GM19328 (cell line): ENCODE measurements at regions not wholly inside any gene's neighbourhood (a gene's known extent, or its start where the extent isn't known, plus 50 kb on each side); places are given as distances from the start of the nearest gene placed in this dataset.
"Not testable (repeated sequence)": the region's sequence is repeated elsewhere in the genome, so short reads cannot be mapped to it uniquely, and the experiment has no call there.

Experiments
- ATAC-seq: cut with Tn5 transposase; IDR thresholded peaks from one replicate; pipeline ENCODE4 v1.9.1; 2021; ENCODE audit warnings: mild to moderate bottlenecking, moderate library complexity; ENCODE audit not compliant: unreplicated experiment

DNA sequence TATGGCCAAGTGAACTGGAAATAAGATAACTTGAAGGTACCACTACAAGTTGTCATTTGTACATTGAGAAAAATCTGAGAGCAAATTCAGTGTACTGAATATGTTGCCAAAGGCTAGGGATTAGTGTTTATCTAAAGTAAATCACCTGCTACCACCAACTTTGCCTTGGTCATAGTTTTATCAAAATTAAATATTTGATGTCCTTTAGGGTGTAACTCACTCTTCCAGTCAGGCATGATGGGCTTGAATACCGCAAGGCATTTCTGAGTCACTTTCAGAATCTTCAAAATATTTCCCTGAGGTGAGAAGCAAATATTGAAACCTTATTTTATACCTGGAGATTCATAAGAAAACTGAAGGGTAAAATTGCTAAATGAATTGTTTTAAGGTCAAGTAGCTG, 1338.6 kb upstream of the ACO1 start:
- ATAC-seq = no peak

DNA sequence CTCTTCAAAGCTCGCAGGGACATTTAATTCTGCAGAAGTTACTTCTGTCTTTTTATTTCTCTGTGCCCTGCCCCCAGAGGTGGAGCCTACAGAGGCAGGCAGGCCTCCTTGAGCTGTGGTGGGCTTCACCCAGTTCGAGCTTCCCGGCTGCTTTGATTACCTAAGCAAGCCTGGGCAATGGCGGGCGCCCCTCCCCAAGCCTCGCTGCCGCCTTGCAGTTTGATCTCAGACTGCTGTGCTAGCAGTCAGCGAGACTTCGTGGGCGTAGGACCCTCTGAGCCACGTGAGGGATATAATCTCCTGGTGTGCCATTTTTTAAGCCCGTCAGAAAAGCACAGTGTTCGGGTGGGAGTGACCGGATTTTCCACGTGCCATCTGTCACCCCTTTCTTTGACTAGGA, 1322.9 kb upstream of the ACO1 start:
- not testable (repeated sequence) for ATAC-seq

DNA sequence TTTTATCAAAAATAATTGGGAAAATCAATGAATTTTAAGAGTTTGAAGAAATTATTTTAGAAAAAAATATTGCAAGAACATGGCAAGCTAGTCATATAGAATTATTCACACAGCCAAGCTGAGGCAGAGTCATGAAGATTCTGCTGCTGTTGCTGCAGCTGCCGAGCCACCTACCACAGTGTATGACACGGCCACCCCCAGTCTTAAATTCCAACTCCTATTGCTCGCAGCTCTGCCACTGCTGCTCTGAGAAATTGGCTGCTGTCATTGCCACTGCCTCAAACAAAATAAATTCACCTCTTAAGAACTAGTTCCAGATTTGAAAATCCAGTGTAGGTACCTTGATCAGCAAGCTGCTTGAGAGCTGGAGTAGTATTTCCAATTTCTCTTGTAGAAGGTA, 1318.8 kb upstream of the ACO1 start:
- ATAC-seq = no peak

DNA sequence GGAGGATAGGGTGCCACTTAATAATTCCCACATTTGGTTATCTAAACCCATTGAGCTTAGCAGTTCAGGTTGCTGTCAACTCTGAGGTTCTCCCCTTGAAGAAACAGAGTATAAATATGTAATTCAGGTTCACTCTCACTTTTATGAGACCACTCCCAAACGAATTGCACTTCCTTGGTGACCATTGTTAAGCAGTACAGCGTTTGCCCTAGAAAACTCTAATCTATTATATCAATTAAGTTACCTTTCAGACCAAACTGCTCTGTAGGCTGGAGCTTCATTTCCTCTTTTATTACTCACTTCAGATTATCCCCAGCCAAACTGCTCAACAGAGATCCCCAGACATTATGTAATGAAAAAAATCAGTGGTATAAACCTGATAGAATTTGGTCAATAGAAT, 1317.0 kb upstream of the ACO1 start:
- ATAC-seq = no peak

DNA sequence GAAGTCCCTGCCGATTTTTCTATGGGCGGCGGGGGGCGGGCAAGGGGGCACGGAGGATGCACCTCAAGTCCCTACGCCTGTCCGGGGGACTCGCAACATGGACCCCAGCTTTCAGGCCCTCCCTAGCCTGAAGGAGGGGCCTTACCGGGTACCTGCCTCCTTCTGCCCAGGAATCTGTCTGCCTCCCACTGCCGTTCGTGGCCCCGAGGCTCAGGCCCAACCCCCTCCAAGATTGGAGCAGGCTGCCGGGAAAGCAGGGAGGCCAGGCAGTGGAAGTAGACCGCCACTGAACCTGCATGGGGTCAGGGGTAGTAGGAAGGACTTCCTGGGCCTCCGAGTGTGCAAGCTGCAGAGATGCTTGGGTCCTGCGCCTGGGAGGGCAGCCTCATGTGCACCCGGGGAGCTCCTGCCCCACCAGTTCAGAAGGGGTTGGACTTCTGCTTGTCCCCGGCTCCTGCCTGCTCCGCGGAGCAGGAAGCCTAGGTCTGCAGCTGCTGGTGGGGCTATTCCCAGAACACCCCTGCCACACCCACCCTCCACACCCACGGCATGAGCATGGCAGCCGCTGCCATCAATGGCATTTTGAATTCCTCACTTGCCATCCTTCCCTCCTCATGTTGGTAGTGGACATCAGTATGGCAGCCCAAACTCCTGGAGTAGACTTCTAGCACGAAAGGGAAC, 1312.7 kb upstream of the ACO1 start:
- no peak for ATAC-seq

DNA sequence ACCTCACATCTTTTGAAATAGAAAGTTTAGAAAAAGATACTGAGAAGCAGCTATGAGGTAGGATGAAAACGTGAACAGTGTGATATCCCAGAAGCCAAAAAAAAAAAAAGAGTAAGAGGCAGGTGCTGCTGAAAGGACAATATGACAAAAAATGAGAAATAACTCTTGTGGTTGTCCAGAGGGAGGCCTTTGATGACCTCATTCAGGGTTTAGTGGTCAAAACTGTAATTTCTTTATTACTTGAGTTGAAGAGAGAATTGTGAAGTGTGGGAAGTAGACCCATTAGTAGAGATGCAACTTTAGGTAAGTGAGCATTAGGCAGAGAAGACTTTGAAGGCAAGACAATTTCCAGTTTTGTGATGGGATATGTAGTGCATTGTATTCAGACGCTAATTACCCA, 1306.3 kb upstream of the ACO1 start:
- no peak for ATAC-seq

DNA sequence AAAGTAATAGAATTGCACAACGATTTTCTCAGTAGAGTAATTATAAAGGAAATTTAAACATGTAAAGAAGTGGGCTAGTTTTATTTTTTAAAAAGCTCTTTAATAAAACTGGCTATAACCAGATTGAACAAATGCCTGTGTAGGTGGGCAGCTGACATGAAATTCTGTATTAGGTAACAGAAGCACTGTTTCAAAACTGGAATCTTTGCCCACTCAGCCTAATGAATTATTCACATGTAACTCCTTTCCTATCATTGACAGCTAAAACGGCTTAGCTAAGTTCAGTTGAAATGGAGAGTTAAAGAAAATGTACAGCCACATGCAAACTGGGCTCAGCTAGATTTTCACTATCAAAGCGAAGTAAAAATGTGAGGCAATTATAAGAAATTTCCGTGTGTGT, 1300.1 kb upstream of the ACO1 start:
- no peak for ATAC-seq

DNA sequence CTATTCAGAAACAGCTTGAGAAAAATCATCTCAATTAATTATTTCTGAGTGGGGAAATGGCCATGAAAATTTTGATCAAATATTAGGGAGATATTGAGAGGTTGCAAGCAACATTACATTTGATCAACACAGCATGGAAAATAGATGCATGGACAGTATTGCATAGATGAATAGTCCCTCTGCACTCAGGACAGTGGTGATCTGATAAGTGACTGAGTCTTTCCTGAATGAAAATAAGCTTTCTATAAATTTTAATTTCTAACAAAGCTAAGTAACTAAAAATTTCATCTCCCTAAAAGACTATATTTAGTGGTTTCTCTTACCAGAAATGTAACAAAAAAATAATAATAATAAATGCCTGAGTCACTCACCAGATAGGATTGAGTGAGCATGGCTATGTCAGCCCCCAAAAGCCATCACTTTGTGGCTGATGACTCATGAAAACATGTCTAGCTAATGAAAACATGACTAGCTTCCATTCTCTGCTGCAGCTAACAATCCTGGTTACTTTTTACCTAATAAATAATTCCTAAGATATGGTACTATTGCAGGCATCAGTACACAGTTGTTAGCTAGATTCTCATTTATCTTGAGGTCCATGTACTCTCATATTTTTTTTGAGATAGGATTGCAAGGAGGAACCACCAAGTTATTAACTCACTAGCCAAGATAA, 1294.8 kb upstream of the ACO1 start:
- ATAC-seq = no peak

DNA sequence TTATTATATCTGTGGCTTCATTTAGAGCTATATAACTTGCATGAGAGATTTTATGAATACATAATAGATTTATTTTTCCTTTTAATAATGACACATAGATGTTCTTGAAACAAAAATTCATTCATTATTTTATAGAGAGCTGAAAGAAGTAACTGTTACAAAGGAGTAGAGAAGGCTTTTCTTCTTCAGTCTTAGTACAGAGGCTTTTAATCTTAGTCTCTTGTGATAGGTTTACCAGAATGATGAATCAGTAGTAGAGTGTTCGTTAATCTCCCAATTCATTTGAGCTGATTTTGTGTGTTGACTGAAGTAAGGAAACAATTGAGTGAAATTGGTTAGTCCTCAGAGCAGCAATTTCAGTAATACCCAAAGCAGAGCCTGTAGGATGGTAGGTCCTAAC, 1284.1 kb upstream of the ACO1 start:
- ATAC-seq = no peak

DNA sequence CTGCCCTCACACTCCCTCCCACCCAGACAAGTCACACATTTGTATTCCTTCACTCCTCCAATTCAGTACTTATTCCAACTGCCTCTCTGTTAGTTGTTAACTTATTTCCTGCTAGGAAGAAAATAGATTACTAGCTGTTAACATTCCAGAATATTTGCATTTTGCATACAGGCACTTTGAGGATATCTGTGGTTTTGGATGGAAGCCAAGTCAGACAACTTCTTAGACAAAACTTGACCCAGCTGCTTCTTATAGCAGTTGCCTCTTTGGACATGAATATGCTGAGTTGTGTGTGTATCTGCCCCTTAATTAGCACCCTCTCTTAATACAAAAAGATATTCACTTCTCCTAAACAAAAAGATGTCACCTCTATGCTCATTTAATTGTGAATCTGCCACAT, 1280.6 kb upstream of the ACO1 start:
- no peak for ATAC-seq

DNA sequence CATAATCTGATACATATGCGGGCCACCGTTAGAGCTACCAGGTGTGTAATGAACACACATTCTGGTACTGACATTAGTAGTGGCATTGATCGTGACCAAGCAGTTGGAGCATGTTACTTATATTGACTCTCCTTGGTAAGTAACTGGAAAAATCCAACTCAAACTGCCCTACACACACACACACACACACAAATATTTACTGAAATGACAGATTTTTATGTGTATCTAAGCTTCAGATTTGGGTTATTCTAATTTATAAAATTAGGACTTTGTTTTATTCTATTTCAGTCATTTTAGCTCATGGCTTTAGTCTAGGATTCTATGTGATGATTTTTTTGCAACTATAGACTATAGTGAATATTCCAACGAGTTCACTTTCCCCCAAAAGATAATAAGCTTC, 1280.2 kb upstream of the ACO1 start:
- no peak for ATAC-seq

DNA sequence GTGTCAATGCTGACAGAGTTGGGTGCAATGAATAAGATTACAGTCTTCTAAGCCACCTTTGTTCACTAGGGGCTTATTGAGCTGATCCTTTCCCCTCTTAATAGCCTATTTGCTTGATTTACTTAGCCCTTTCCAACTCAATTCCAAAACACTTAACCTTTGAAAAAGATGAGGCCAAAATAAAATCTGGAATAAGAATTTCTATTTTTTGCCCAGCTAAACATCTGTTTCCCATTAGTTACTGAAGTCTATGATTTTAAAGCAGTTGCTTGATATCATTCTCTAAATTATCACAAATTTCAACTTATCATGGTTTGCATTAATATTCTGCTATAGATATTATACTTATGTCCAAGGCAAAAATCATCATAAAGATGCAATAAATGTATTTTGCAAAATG, 1272.0 kb upstream of the ACO1 start:
- no peak for ATAC-seq

DNA sequence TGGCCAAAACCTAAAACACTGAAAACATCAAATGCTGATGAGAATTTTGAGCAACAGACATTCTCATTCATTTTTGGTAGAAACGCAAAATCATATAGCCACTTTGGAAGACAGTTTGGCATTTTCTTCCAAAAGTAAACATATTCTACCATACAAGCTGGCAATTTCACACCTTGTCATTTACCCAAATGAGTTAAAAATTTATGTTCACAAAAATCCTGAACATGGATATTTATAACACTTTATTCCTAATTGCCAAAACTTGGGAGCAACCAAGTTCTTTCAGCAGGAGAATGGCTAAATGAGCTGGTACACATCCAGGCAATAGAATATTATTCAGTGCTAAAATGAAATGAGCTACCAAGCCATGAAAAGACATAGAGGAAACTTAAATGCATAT, 1270.1 kb upstream of the ACO1 start:
- no peak for ATAC-seq

DNA sequence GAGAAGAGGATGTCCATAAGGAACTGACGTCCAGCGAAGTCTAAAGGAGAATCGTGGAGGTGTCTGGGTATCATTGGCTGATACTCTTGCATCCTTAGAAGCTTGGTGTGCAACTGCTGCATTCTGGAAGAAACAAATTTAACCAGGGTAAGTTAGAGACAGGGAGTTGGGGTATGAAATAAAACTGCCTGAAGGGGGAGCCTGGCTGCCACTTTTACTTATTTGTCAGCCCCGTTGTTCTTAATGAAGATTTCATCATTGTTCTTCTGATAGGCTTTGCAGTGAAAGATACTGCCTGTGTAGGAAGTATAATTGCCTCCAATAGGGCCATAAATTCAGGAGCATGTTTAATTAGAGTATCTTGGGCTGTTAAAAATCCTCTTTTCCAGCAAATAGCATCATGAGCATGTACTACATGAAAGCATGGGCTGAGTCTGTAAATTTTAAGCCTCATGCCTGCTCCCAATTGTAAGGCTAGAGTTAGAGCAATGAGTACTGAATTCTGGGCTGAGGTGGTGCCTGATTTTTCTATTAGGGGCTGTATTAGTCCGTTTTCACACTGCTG, 1264.5 kb upstream of the ACO1 start:
- peak; percentile 60 for ATAC-seq

DNA sequence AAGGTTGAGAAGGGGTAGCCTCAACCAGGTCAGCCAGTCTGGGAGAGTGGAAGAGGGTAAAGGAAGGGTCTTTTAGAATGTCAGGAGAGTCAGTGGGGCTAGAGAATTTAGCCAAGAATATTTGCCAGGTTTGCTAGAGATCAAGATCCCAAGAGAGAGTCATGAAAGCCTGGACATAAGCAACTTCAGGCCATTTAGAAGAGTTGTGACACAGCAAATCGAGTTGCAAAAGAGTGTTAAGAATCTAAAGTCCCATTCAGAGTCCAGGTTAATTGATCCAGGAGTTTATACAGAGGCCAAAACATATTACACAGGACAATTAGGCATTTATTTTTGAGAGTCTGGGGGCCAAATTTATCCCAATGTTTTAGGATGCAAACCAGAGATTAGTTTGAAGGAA, 1260.1 kb upstream of the ACO1 start:
- ATAC-seq = no peak

DNA sequence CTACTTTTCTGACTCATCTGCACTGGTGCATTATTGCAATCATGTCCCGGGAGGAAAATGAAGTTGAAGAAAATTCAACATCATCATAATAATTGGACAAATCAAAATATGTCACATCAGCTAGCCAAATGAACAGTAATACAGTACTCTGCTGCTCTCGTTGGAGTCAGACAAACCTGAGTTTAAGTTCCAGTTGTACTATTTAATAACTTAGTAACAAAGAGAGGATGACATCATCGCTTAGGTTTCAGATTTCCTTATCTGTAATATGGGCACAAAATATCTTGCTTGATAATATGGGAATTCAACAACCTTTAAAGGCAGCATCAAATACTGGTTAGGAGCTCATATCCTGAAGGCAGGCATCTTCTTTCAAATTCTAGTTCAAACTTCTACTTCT, 1248.9 kb upstream of the ACO1 start:
- no peak for ATAC-seq

DNA sequence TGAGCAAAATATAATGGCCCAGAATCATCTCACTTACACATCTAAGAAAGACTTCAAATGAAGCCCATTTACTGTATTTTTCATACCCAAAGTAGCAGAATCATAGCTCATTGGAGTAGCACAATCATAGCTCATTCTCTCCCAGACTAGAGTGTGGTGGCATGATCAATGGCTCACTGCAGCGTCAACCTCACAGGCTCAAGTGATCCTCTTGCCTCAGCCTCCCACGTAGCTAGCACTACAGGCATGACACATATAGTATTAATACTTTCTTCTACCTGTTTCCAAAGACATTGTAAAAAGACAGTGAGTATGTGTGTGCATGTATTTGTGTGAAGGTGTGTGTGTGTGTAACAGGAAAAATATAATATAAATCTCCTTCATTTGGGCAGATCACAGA, 1247.9 kb upstream of the ACO1 start:
- no peak for ATAC-seq

DNA sequence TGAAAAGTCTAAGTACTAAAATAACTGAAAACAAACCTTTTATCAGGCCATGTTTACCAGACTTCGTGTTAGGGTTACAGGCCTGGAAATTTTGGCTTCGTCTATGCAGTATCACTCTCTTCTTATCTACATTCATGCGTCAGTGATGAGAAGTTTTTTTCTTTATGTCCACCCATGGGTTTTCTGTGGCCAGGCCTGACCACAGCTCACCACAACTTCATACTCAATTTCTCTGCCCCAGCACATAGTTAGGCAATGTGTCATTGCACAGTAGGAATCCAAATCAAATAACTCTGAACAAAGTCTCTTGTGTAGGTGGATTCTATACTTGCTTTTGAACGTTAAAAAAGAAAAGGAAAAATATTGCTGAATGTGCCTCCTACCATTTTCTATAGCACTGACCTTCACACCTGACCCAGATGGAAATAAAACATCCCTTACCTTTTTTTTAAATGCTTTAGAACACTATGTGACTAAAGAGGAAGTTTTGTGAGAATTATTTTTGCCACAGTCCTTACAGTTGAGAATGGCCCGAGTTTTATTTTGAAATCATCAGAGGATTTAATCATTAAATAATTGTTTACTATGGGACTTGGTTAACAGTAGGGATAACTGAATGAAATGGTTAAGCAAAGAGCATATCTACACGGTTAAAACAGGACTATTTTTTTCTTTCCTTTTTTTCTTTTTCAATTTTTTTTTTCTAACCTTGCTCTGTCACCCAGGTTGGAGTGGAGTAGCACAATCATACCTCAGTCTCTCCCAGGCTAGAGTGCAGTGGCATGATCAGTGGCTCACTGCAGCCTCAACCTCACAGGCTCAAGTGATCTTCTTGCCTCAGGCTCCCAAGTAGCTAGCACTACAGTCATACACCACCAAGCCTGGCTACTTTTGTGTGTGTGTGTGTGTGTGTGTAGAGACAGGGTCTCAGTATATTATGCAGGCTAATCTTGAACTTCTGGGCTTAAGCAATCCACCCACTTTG, 1247.0 kb upstream of the ACO1 start:
- no peak for ATAC-seq

DNA sequence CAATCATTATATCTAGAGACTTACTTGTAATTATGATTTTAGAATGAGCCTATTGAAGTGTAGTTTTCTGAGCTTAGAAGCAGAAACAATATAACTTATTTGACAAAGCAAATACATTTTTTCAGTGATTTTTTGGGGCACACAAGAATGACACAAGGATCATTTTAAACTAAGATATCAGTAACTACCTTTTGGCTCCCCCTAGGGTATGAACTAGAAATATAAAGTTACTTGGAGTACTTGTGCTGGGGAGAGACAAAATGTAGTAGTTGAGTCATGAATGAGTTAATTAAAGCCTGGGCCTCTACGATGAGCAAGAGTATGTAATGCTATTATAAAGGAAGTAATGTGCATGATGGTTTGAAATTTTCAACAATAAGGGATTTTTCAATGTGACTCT, 1244.1 kb upstream of the ACO1 start:
- ATAC-seq = no peak

DNA sequence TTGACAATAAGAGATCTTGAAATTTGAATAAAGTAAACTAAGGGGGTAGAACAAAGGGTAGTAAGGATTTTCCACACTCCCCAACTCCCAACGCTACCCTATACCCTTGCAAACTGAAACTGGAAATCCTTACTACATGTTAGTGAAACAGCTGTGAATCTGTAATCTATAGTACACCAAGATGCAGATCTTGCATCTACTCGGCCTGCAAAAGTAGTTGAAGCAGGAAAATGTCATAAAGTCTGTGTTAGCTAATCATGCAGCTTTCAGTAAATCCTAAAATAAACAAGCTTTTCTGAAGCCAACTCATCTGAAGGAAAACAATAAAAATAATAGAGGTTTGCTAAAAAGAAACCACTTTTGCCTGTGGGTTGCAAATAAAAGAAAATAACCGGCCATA, 1242.0 kb upstream of the ACO1 start:
- ATAC-seq = no peak

DNA sequence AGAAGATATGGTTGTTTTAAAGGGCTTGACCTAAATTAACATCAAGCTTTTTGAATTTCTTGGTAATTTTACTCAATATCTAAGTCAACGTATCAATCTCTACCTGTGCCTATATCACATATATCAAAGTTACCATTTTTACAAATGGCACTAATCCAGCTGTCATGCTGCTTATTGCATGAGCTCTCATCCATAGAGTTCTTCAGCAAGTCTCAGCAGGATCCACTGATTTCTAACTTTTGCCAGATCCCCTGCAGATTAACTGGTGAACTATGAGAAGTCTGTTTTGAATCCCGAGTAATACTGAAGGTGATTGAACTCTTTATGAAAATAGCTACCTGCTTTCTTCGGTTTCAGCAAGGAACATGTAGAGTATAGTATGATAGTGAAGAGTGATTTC, 1239.8 kb upstream of the ACO1 start:
- ATAC-seq = no peak
